Endothelial cell of umbilical vein (primary cell): ENCODE measurements at regions not wholly inside any gene's neighbourhood (a gene's known extent, or its start where the extent isn't known, plus 50 kb on each side); places are given as distances from the start of the nearest gene placed in this dataset.

Experiments used
- BruUV-seq: library from RNA; stranded (reverse); fragments of 400-500 nt; replicated peaks from 2 replicates; lab custom pipeline; 2021; lab: Mats Ljungman, UMichigan
- CTCF ChIA-PET: fragments of 300-600, 350-600 bp; sonication (Branson Sonifier 250); formaldehyde crosslinking; loops from one replicate; lab custom pipeline; 2021; ENCODE audit warnings: antibody characterized with exemption, inconsistent platforms; lab: Charles Lee
- POLR2A ChIA-PET: fragments of 300-600, 350-600 bp; sonication (Branson Sonifier 250); formaldehyde crosslinking; loops from one replicate; lab custom pipeline; 2021; ENCODE audit warnings: antibody characterized with exemption, inconsistent platforms; lab: Charles Lee
- DNase-seq: peaks from one replicate; pipeline ENCODE4 v3.0.0-alpha.2; 2011; ENCODE audit warnings: low read depth, low spot score
- FAIRE-seq: peaks from 2 replicates; lab custom pipeline; 2011; peaks lifted over from hg19 to GRCh38; lab: Jason Lieb, UNC
- H2AFZ ChIP-seq: 2 replicates; pipeline ENCODE4 v1.6.0; 2012; ENCODE audit warnings: low read depth, low read length, control low read depth, inconsistent platforms
- H3K27ac ChIP-seq: 2 replicates; pipeline ENCODE4 v1.5.1; 2011; ENCODE audit warnings: low read depth, mild to moderate bottlenecking, control low read depth, low read length, moderate library complexity; ENCODE audit not compliant: insufficient read depth
- H3K27me3 ChIP-seq, 2 experiments: 2 replicates each; pipeline versions ENCODE4 v1.6.0 to v1.6.1; 2011; ENCODE audit warnings: low read length in 2 of 2, mixed read lengths in 1 of 2; ENCODE audit not compliant: control insufficient read depth in 2 of 2, insufficient read depth in 2 of 2
- H3K36me3 ChIP-seq, 2 experiments: 2 replicates in 1 of 2; 3 replicates in 1 of 2; pipeline ENCODE4 v1.5.1; 2011; ENCODE audit warnings: low read length in 2 of 2, mild to moderate bottlenecking in 1 of 2, moderate library complexity in 1 of 2; ENCODE audit not compliant: control insufficient read depth in 2 of 2, insufficient read depth in 2 of 2; ENCODE audit errors: extremely low read depth in 1 of 2
- H3K4me1 ChIP-seq: 3 replicates; pipeline ENCODE4 v1.5.1; 2011; ENCODE audit warnings: mild to moderate bottlenecking, low read length; ENCODE audit not compliant: control insufficient read depth, insufficient read depth; ENCODE audit errors: extremely low read depth
- H3K4me2 ChIP-seq: 2 replicates; pipeline ENCODE4 v1.6.1; 2011; ENCODE audit warnings: low read length, control low read depth, mixed read lengths; ENCODE audit not compliant: insufficient read depth
- H3K4me3 ChIP-seq, 3 experiments: fragments of 200-600 bp in 1 of 3; sonication (generic), shearing (Covaris generic) in 1 of 3; replicated peaks in 1 of 3; 2 replicates each; pipeline ENCODE4 v1.5.1; 2011 to 2016; ENCODE audit warnings: control low read depth in 3 of 3, low read length in 3 of 3, mild to moderate bottlenecking in 2 of 3, inconsistent platforms in 1 of 3, low read depth in 1 of 3, moderate library complexity in 1 of 3; ENCODE audit not compliant: insufficient read depth in 1 of 3
- H3K79me2 ChIP-seq: 2 replicates; pipeline ENCODE4 v1.6.0; 2012; ENCODE audit warnings: low read length, inconsistent platforms; ENCODE audit not compliant: control insufficient read depth, insufficient read depth
- H3K9ac ChIP-seq: replicated peaks from 2 replicates; pipeline ENCODE3; 2011; ENCODE audit warnings: low read length, control low read depth; ENCODE audit not compliant: insufficient read depth; ENCODE audit errors: extremely low read depth
- H3K9me1 ChIP-seq: replicated peaks from 3 replicates; pipeline ENCODE4 v1.6.0; 2011; ENCODE audit warnings: mild to moderate bottlenecking, low read length; ENCODE audit not compliant: control insufficient read depth, insufficient read depth; ENCODE audit errors: extremely low read depth
- H3K9me3 ChIP-seq: replicated peaks from 2 replicates; pipeline ENCODE4 v1.5.1; 2012; ENCODE audit warnings: low read length, inconsistent platforms; ENCODE audit not compliant: control insufficient read depth, insufficient read depth
- H4K20me1 ChIP-seq: replicated peaks from 2 replicates; pipeline ENCODE3; 2011; ENCODE audit warnings: mild to moderate bottlenecking, low read length; ENCODE audit not compliant: control insufficient read depth, insufficient read depth; ENCODE audit errors: extremely low read depth
- CTCF ChIP-seq, 2 donors: IDR thresholded peaks; 1 replicate in 1 of 2; 2 replicates in 1 of 2; pipeline ENCODE4 v1.5.1; 2011; ENCODE audit warnings: low read length in 2 of 2, mild to moderate bottlenecking in 2 of 2, moderate library complexity in 2 of 2, control low read depth in 1 of 2, inconsistent platforms in 1 of 2, low read depth in 1 of 2; ENCODE audit not compliant: insufficient read depth in 1 of 2; ENCODE audit errors: extremely low read depth in 1 of 2
- EZH2 ChIP-seq: IDR thresholded peaks from 2 replicates; pipeline ENCODE4 v1.6.1; 2012; ENCODE audit warnings: borderline replicate concordance, low read depth, mild to moderate bottlenecking, moderate library complexity, low read length, inconsistent platforms; ENCODE audit not compliant: severe bottlenecking
- FOS ChIP-seq: IDR thresholded peaks from 2 replicates; pipeline ENCODE4 v1.6.1; 2011; ENCODE audit warnings: mild to moderate bottlenecking, low read length, moderate library complexity, borderline replicate concordance; ENCODE audit not compliant: insufficient read depth
- GATA2 ChIP-seq: IDR thresholded peaks from 2 replicates; pipeline ENCODE4 v1.7.0; 2011; ENCODE audit warnings: low read depth, mild to moderate bottlenecking, moderate library complexity, mixed read lengths, low read length; ENCODE audit not compliant: insufficient read length, insufficient read depth
- JUN ChIP-seq: IDR thresholded peaks from 2 replicates; pipeline ENCODE4 v1.6.1; 2011; ENCODE audit warnings: borderline replicate concordance, low read depth; ENCODE audit not compliant: insufficient read length, insufficient read depth
- MYC ChIP-seq: IDR thresholded peaks from one replicate; pipeline ENCODE4 v1.6.1; 2011; ENCODE audit warnings: mild to moderate bottlenecking, low read depth, low read length
- POLR2A ChIP-seq: IDR thresholded peaks from 2 replicates; pipeline ENCODE4 v1.6.1; 2012; ENCODE audit warnings: low read depth, mild to moderate bottlenecking, control low read depth, low read length
- POLR2AphosphoS5 ChIP-seq: IDR thresholded peaks from 2 replicates; pipeline ENCODE4 v1.6.1; 2012; ENCODE audit warnings: low read depth, mild to moderate bottlenecking, control low read depth, low read length, moderate library complexity; ENCODE audit not compliant: insufficient read depth
- dilution Hi-C: fragments of 300-500 bp; cut with MboI; formaldehyde crosslinking; loops from one replicate; pipeline ENCODE4 v1.15.0; 2019; ENCODE audit warnings: low sequenced_read_pairs; ENCODE audit not compliant: extremely low pct_ligation_motif_present
- intact Hi-C: fragments of 100-400 bp; cut with micrococcal nuclease; formaldehyde crosslinking; loops from one replicate; pipeline ENCODE4 v1.10.0; 2022
- TF ChIP-seq, protein P1 (sequence below): IDR thresholded peaks from 2 replicates; pipeline ENCODE4 v1.6.1; 2011; ENCODE audit not compliant: insufficient read depth, insufficient read length

GRCh38 chr3:73908218-73908617 is 283.5 kb upstream of the PDZRN3 start:
- Histone ChIP-seq H3K79me2 (no peaks in the 10 kb centered on the region), H3K4me1 (no peaks in the 10 kb centered on the region), H3K36me3 (no peaks in the 10 kb centered on the region), H4K20me1 (no peaks in the 10 kb centered on the region), H3K9me3 (peaks cover 2% of the 10 kb centered on the region), H3K9me1 (no peaks in the 10 kb centered on the region), H3K4me3 (no peak overlapping the region), H3K9ac (no peak overlapping the region), H3K4me2 (no peak overlapping the region), H3K27ac (no peak overlapping the region), H2AFZ (no peak overlapping the region), H3K27me3 (no peaks in the 10 kb centered on the region)
- ChIA-PET CTCF (no interaction called here), POLR2A (no interaction called here)
- no TSS peak for BruUV-seq
- no peak for TF ChIP-seq POLR2AphosphoS5
- TF ChIP-seq MYC, result no peak
- no peak for TF ChIP-seq FOS
- TF ChIP-seq GATA2, result no peak
- no peak for TF ChIP-seq CTCF (IDR thresholded peaks at IDR 0.05; ENCODE audit: extremely low read depth in 1 of 2, insufficient read depth in 1 of 2, low read depth in 1 of 2, low read length in 2 of 2)
- TF ChIP-seq POLR2A, result no peak
- TF ChIP-seq JUN, result no peak
- no peak for TF ChIP-seq EZH2
- TF ChIP-seq, protein P1, sequence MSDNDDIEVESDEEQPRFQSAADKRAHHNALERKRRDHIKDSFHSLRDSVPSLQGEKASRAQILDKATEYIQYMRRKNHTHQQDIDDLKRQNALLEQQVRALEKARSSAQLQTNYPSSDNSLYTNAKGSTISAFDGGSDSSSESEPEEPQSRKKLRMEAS, result no peak
- DNase-seq, result no peak
- dilution Hi-C loops (no loop called here), intact Hi-C loops (no loop called here)
- no peak for FAIRE-seq
